H1 (cell line): ENCODE measurements at regions not wholly inside any gene's neighbourhood (a gene's known extent, or its start where the extent isn't known, plus 50 kb on each side); places are given as distances from the start of the nearest gene placed in this dataset.

Experiments used
- CTCF ChIA-PET: fragments of 300-600 bp; sonication (Branson Sonifier 250); formaldehyde crosslinking; loops from one replicate; lab custom pipeline; 2021; ENCODE audit not compliant: partially characterized antibody; lab: Charles Lee
- POLR2A ChIA-PET: fragments of 300-600 bp; sonication (Branson Sonifier 250); formaldehyde crosslinking; loops from one replicate; lab custom pipeline; 2021; ENCODE audit warnings: inconsistent platforms; ENCODE audit not compliant: partially characterized antibody; lab: Charles Lee
- DNase-seq, 2 experiments: peaks; one replicate each; pipeline versions ENCODE4 v3.0.0 to v3.0.0-alpha.2; 2010 to 2022; ENCODE audit warnings: low spot score in 2 of 2, low read depth in 1 of 2, mixed read lengths in 1 of 2
- FAIRE-seq: peaks from 2 replicates; lab custom pipeline; 2011; peaks lifted over from hg19 to GRCh38; lab: Jason Lieb, UNC
- H2AFZ ChIP-seq: 2 replicates; pipeline ENCODE4 v1.8.1; 2012; ENCODE audit warnings: low read length, inconsistent platforms
- H2AK5ac ChIP-seq: 2 replicates; pipeline ENCODE4 v1.6.1; 2013; ENCODE audit warnings: low read depth, low read length
- H2BK120ac ChIP-seq: replicated peaks from 2 replicates; pipeline ENCODE3; 2013; ENCODE audit warnings: low read depth, low read length, inconsistent platforms
- H2BK12ac ChIP-seq: 2 replicates; pipeline ENCODE4 v1.6.1; 2013; ENCODE audit warnings: low read depth, low read length
- H2BK15ac ChIP-seq: 2 replicates; pipeline ENCODE4 v1.6.1; 2013; ENCODE audit warnings: low read length
- H2BK20ac ChIP-seq: 2 replicates; pipeline ENCODE4 v1.6.1; 2013; ENCODE audit warnings: low read length
- H2BK5ac ChIP-seq: 2 replicates; pipeline ENCODE4 v1.6.1; 2013; ENCODE audit warnings: low read depth, low read length
- H3K14ac ChIP-seq: 2 replicates; pipeline ENCODE4 v1.6.1; 2013; ENCODE audit warnings: inconsistent platforms; ENCODE audit not compliant: insufficient read length
- H3K18ac ChIP-seq: 2 replicates; pipeline ENCODE4 v1.6.1; 2013; ENCODE audit warnings: low read length; ENCODE audit errors: extremely low read depth
- H3K23ac ChIP-seq: 2 replicates; pipeline ENCODE4 v1.6.1; 2013; ENCODE audit warnings: inconsistent platforms; ENCODE audit not compliant: insufficient read length
- H3K23me2 ChIP-seq: 2 replicates; pipeline ENCODE4 v1.6.1; 2013; ENCODE audit warnings: low read depth, low read length
- H3K27ac ChIP-seq: 2 replicates; pipeline ENCODE4 v1.6.1; 2011; ENCODE audit warnings: low read depth, low read length, inconsistent platforms
- H3K27me3 ChIP-seq, 4 experiments: replicated peaks in 1 of 4; 1 replicate in 1 of 4; 2 replicates in 3 of 4; pipeline versions ENCODE4 v1.6.1 to v1.8.1; 2011 to 2013; ENCODE audit warnings: low read length in 3 of 4, mild to moderate bottlenecking in 3 of 4, inconsistent platforms in 2 of 4, mixed read lengths in 2 of 4, moderate library complexity in 1 of 4; ENCODE audit not compliant: control insufficient read depth in 3 of 4, insufficient read depth in 3 of 4; ENCODE audit errors: extremely low read depth in 1 of 4
- H3K36me3 ChIP-seq, 4 experiments: 2 replicates each; pipeline versions ENCODE4 v1.6.1 to v1.8.1; 2011 to 2013; ENCODE audit warnings: mild to moderate bottlenecking in 4 of 4, low read length in 3 of 4, moderate library complexity in 2 of 4, control low read depth in 1 of 4, inconsistent platforms in 1 of 4; ENCODE audit not compliant: insufficient read depth in 4 of 4, control insufficient read depth in 2 of 4
- H3K4ac ChIP-seq: replicated peaks from 2 replicates; pipeline ENCODE3; 2013; ENCODE audit warnings: low read length, low read depth, mixed read lengths, inconsistent platforms; ENCODE audit not compliant: insufficient read length
- H3K4me1 ChIP-seq, 4 experiments: replicated peaks in 1 of 4; 1 replicate in 1 of 4; 2 replicates in 3 of 4; pipeline versions ENCODE4 v1.6.1 to v1.8.1; 2011 to 2013; ENCODE audit warnings: low read length in 3 of 4, inconsistent platforms in 2 of 4, mixed read lengths in 1 of 4; ENCODE audit not compliant: insufficient read depth in 4 of 4, control insufficient read depth in 3 of 4
- H3K4me2 ChIP-seq, 2 experiments: 2 replicates each; pipeline versions ENCODE4 v1.6.1 to v1.8.1; 2011 to 2013; ENCODE audit warnings: low read depth in 2 of 2, low read length in 2 of 2, control low read depth in 1 of 2, inconsistent platforms in 1 of 2, mild to moderate bottlenecking in 1 of 2; ENCODE audit not compliant: insufficient read depth in 1 of 2
- H3K4me3 ChIP-seq, 4 experiments: fragments of 200-600, 300-600 bp in 1 of 4; sonication (generic), shearing (Covaris generic), sonication (Bioruptor Twin) in 1 of 4; 2 replicates each; pipeline versions ENCODE4 v1.5.1 to v1.8.1; 2011 to 2016; ENCODE audit warnings: low read length in 4 of 4, low read depth in 3 of 4, control low read depth in 2 of 4, inconsistent platforms in 2 of 4, mild to moderate bottlenecking in 2 of 4, mixed read lengths in 1 of 4, moderate library complexity in 1 of 4; ENCODE audit not compliant: insufficient read depth in 2 of 4; ENCODE audit errors: extremely low read depth in 1 of 4
- H3K56ac ChIP-seq: replicated peaks from 2 replicates; pipeline ENCODE3; 2013; ENCODE audit warnings: low read depth, mild to moderate bottlenecking, mixed read lengths, low read length, inconsistent platforms; ENCODE audit not compliant: insufficient read length
- H3K79me1 ChIP-seq: 2 replicates; pipeline ENCODE4 v1.6.1; 2013; ENCODE audit warnings: low read depth, low read length, control low read depth
- H3K79me2 ChIP-seq, 2 experiments: 2 replicates each; pipeline versions ENCODE4 v1.6.1 to v1.8.1; 2012 to 2013; ENCODE audit warnings: low read length in 2 of 2, mild to moderate bottlenecking in 2 of 2, inconsistent platforms in 1 of 2; ENCODE audit not compliant: insufficient read depth in 2 of 2, control insufficient read depth in 1 of 2
- H3K9ac ChIP-seq, 4 experiments: replicated peaks in 1 of 4; 1 replicate in 1 of 4; 2 replicates in 3 of 4; pipeline versions ENCODE4 v1.6.1 to v1.8.1; 2011 to 2013; ENCODE audit warnings: low read depth in 3 of 4, low read length in 3 of 4, control low read depth in 2 of 4, mild to moderate bottlenecking in 2 of 4, moderate library complexity in 2 of 4, inconsistent platforms in 1 of 4; ENCODE audit errors: extremely low read depth in 1 of 4
- H3K9me3 ChIP-seq, 2 experiments: 2 replicates each; pipeline versions ENCODE4 v1.6.1 to v1.8.1; 2012 to 2013; ENCODE audit warnings: mild to moderate bottlenecking in 2 of 2, moderate library complexity in 2 of 2, control low read depth in 1 of 2, inconsistent platforms in 1 of 2, low read depth in 1 of 2, low read length in 1 of 2, mixed read lengths in 1 of 2; ENCODE audit not compliant: insufficient read depth in 2 of 2
- H4K20me1 ChIP-seq, 2 experiments: replicated peaks in 1 of 2; 2 replicates each; pipeline versions ENCODE3 to v1.8.1; 2011 to 2013; ENCODE audit warnings: inconsistent platforms in 2 of 2, low read length in 2 of 2, mild to moderate bottlenecking in 1 of 2; ENCODE audit not compliant: insufficient read depth in 2 of 2, control insufficient read depth in 1 of 2
- H4K5ac ChIP-seq: 2 replicates; pipeline ENCODE4 v1.6.1; 2013; ENCODE audit warnings: low read length, low read depth, mixed read lengths, inconsistent platforms; ENCODE audit not compliant: insufficient read length
- H4K8ac ChIP-seq: 2 replicates; pipeline ENCODE4 v1.8.0; 2013; ENCODE audit warnings: mild to moderate bottlenecking, moderate library complexity, low read length, inconsistent platforms; ENCODE audit not compliant: insufficient read depth; ENCODE audit errors: extremely low read depth
- H4K91ac ChIP-seq: replicated peaks from 2 replicates; pipeline ENCODE3; 2013; ENCODE audit warnings: low read length, mixed read lengths, inconsistent platforms; ENCODE audit not compliant: insufficient read length
- ATF2 ChIP-seq: IDR thresholded peaks from 2 replicates; pipeline ENCODE4 v1.6.1; 2012; ENCODE audit warnings: low read length, inconsistent platforms
- BRCA1 ChIP-seq: IDR thresholded peaks from 2 replicates; pipeline ENCODE4 v1.6.1; 2012; ENCODE audit warnings: low read depth, low read length, improper control_type of control experiment
- CBX8 ChIP-seq: fragments of 300-800, 300-1000 bp; sonication (generic); IDR thresholded peaks from 2 replicates; pipeline ENCODE4 v1.7.1; 2016; ENCODE audit warnings: low read depth, low read length, borderline replicate concordance
- CTCF ChIP-seq, 3 experiments: IDR thresholded peaks; 1 replicate in 2 of 3; 2 replicates in 1 of 3; pipeline versions ENCODE4 v1.5.1 to v1.6.1; 2011; ENCODE audit warnings: low read length in 3 of 3, mild to moderate bottlenecking in 3 of 3, inconsistent platforms in 2 of 3, low read depth in 1 of 3, moderate library complexity in 1 of 3; ENCODE audit not compliant: insufficient read depth in 1 of 3; ENCODE audit errors: control extremely low read depth in 1 of 3
- FOSL1 ChIP-seq: IDR thresholded peaks from 2 replicates; pipeline ENCODE4 v1.6.1; 2011; ENCODE audit warnings: mild to moderate bottlenecking, low read depth, low read length, moderate library complexity; ENCODE audit not compliant: insufficient read depth
- PHF8 ChIP-seq: fragments of 200-600 bp; sonication (generic); conservative IDR thresholded peaks from 2 replicates; pipeline ENCODE4 v1.7.1; 2012; ENCODE audit warnings: low read depth, mild to moderate bottlenecking, inconsistent platforms, low read length, moderate library complexity
- POLR2AphosphoS5 ChIP-seq: IDR thresholded peaks from 2 replicates; pipeline ENCODE4 v1.6.1; 2011; ENCODE audit warnings: low read depth, low read length
- RAD21 ChIP-seq, 2 experiments: IDR thresholded peaks in 1 of 2; conservative IDR thresholded peaks in 1 of 2; 2 replicates each; pipeline ENCODE4 v1.6.1; 2011; ENCODE audit warnings: low read depth in 2 of 2, low read length in 2 of 2, improper control_type of control experiment in 1 of 2, inconsistent platforms in 1 of 2, mild to moderate bottlenecking in 1 of 2, moderate library complexity in 1 of 2
- SIX5 ChIP-seq: IDR thresholded peaks from 2 replicates; pipeline ENCODE4 v1.6.1; 2011; ENCODE audit warnings: mild to moderate bottlenecking, low read depth, low read length
- TBP ChIP-seq: IDR thresholded peaks from 2 replicates; pipeline ENCODE4 v1.6.1; 2011; ENCODE audit warnings: low read depth, low read length, improper control_type of control experiment
- WGBS, 2 experiments: shearing (Covaris generic) in 1 of 2; methylation state at CpG; one replicate each; pipeline versions ENCODE4 v1.1.6 to v1.1.7; 2013 to 2015; ENCODE audit warnings: low lambda C conversion rate in 2 of 2, mixed read lengths in 2 of 2, inconsistent platforms in 1 of 2, low coverage in 1 of 2, missing lambda C conversion rate in 1 of 2; ENCODE audit not compliant: insufficient replicate concordance in 2 of 2, insufficient coverage in 1 of 2, insufficient read length in 1 of 2; ENCODE audit errors: extremely low coverage in 1 of 2, missing lambda C conversion rate in 1 of 2; 5-methylcytosine and 5-hydroxymethylcytosine counted together

DNA sequence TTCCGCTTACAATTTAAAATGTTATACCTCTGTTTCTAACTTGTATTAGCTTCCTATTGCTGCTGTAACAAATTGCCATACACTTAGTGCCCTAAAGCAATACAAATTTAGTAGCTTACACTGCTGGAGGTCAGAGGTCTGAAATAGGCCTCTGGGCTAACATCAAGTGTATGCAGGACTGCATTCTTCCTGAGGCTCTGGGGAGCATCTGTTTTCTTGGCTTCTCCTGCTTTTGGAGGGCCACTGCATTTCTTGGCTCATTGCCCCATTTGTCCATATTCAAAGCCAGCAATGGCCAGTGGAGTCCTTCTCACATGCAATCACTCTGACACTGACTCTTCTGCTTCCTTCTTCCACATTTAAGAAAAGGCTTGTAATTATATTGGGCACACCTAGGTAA, 639.8 kb upstream of the INTU start:
- Histone ChIP-seq H3K18ac (no peak overlapping the region), H2BK20ac (no peak overlapping the region), H3K27me3 (no peaks in the 10 kb centered on the region), H3K79me1 (no peaks in the 10 kb centered on the region), H3K4ac (no peak overlapping the region), H3K27ac (no peak overlapping the region), H3K14ac (no peak overlapping the region), H2BK15ac (no peak overlapping the region), H3K23me2 (no peaks in the 10 kb centered on the region), H4K8ac (no peak overlapping the region), H4K91ac (no peak overlapping the region), H3K4me2 (no peak overlapping the region), H3K79me2 (no peaks in the 10 kb centered on the region), H3K56ac (no peak overlapping the region), H3K4me3 (no peak overlapping the region), H3K9me3 (no peaks in the 10 kb centered on the region), H2AFZ (no peak overlapping the region), H3K4me1 (no peaks in the 10 kb centered on the region), H2BK120ac (no peak overlapping the region), H2BK12ac (no peak overlapping the region), H3K36me3 (peaks cover 0 to 3% (median 0%) of the 10 kb centered on the region in 4 experiments; a peak in 1 of 8 replicates), H3K23ac (no peak overlapping the region), H2AK5ac (no peak overlapping the region), H4K5ac (no peak overlapping the region), H2BK5ac (no peak overlapping the region), H4K20me1 (no peaks in the 10 kb centered on the region), H3K9ac (no peak overlapping the region)
- FAIRE-seq (no peak), DNase-seq (no peak)
- WGBS, 2 experiments: 88 to 100% methylated on average over 1 of the region's 1 CpG
- ChIA-PET CTCF (no interaction called here), POLR2A (no interaction called here)
- no peak for TF ChIP-seq RAD21 (IDR thresholded peaks at IDR 0.05 in 1 of 2, conservative IDR thresholded peaks at IDR 0.05 in 1 of 2; ENCODE audit: low read depth in 2 of 2, low read length in 2 of 2)
- no peak for TF ChIP-seq ATF2
- no peak for TF ChIP-seq CBX8
- no peak for TF ChIP-seq BRCA1
- no peak for TF ChIP-seq POLR2AphosphoS5
- TF ChIP-seq TBP: no peak
- no peak for TF ChIP-seq CTCF (IDR thresholded peaks at IDR 0.05; ENCODE audit: control extremely low read depth in 1 of 3, insufficient read depth in 1 of 3, low read depth in 1 of 3, low read length in 3 of 3)
- TF ChIP-seq SIX5: no peak
- TF ChIP-seq FOSL1: no peak
- no peak for TF ChIP-seq PHF8
